ENCODE measurements at regions not wholly inside any gene's neighbourhood (a gene's known extent, or its start where the extent isn't known, plus 50 kb on each side); places are given as distances from the start of the nearest gene placed in this dataset.

- WGBS, 2 donors: 76 to 79% methylated on average over 3 of the region's 3 CpGs
- intact Hi-C loops (cut with DNase I; ENCODE audit: low total_unique reads): loop anchor here (5.0 kb wide), 1 partner anchor 1604 kb away; no protein-coding TSS in a partner anchor
- no peak for DNase-seq (ENCODE audit: low spot score in 2 of 2)
- no peak overlapping the region for H3K4me3 ChIP-seq (ENCODE audit: low read depth, poor library complexity, severe bottlenecking)
- TF ChIP-seq POLR2A (IDR thresholded peaks at IDR 0.05) (no peak), CTCF (IDR thresholded peaks at IDR 0.05) (no peak)
Observed at GRCh38 chr2:18346344-18346743, 214.1 kb downstream of the RDH14 start.

- intact Hi-C loops (cut with DNase I; ENCODE audit: low total_unique reads): loop anchor here (5.0 kb wide), 1 partner anchor 1604 kb away; no protein-coding TSS in a partner anchor
- no peak overlapping the region for H3K4me3 ChIP-seq (ENCODE audit: low read depth, poor library complexity, severe bottlenecking)
- DNase-seq (ENCODE audit: low spot score in 2 of 2): no peak
- TF ChIP-seq CTCF (IDR thresholded peaks at IDR 0.05) (no peak), POLR2A (IDR thresholded peaks at IDR 0.05) (no peak)
- 79% methylated on average over 5 of the region's 5 CpGs for WGBS, 2 donors
Observed at GRCh38 chr2:18345848-18346247, 214.6 kb downstream of the RDH14 start.

- TF ChIP-seq CTCF (IDR thresholded peaks at IDR 0.05) (no peak), POLR2A (IDR thresholded peaks at IDR 0.05) (no peak)
- no peak overlapping the region for H3K4me3 ChIP-seq (ENCODE audit: low read depth, poor library complexity, severe bottlenecking)
- DNase-seq (ENCODE audit: low spot score in 2 of 2): no peak
- intact Hi-C loops (cut with DNase I; ENCODE audit: low total_unique reads): no loop called here
- 91 to 92% methylated on average over 6 of the region's 6 CpGs for WGBS, 2 donors
Observed at GRCh38 chr2:18342901-18343300, 217.6 kb downstream of the RDH14 start.

- DNase-seq (ENCODE audit: low spot score in 2 of 2): no peak
- 76 to 85% methylated on average over 1 of the region's 1 CpG for WGBS, 2 donors
- no peak for TF ChIP-seq POLR2A (IDR thresholded peaks at IDR 0.05)
- TF ChIP-seq CTCF (IDR thresholded peaks at IDR 0.05): no peak
- H3K4me3 ChIP-seq (ENCODE audit: low read depth, poor library complexity, severe bottlenecking): no peak overlapping the region
- intact Hi-C loops (cut with DNase I; ENCODE audit: low total_unique reads): no loop called here
Observed at GRCh38 chr2:18339326-18339725, 221.1 kb downstream of the RDH14 start.

GRCh38 chr2:18336975-18337374, 223.5 kb downstream of the RDH14 start:
- no peak for DNase-seq (ENCODE audit: low spot score in 2 of 2)
- H3K4me3 ChIP-seq (ENCODE audit: low read depth, poor library complexity, severe bottlenecking): no peak overlapping the region
- 45 to 51% methylated on average over 2 of the region's 2 CpGs for WGBS, 2 donors
- no peak for TF ChIP-seq POLR2A (IDR thresholded peaks at IDR 0.05)
- TF ChIP-seq CTCF (IDR thresholded peaks at IDR 0.05): no peak
- intact Hi-C loops (cut with DNase I; ENCODE audit: low total_unique reads): no loop called here

- H3K4me3 ChIP-seq (ENCODE audit: low read depth, poor library complexity, severe bottlenecking): no peak overlapping the region
- TF ChIP-seq CTCF (IDR thresholded peaks at IDR 0.05) (no peak), POLR2A (IDR thresholded peaks at IDR 0.05) (no peak)
- intact Hi-C loops (cut with DNase I; ENCODE audit: low total_unique reads): no loop called here
- WGBS, 2 donors: 88 to 100% methylated on average over 5 to 6 of the region's 6 CpGs
- DNase-seq (ENCODE audit: low spot score in 2 of 2): no peak
Observed at GRCh38 chr2:18332477-18332876, 228.0 kb downstream of the RDH14 start.
